ENCODE measurements at regions not wholly inside any gene's neighbourhood (a gene's known extent, or its start where the extent isn't known, plus 50 kb on each side); places are given as distances from the start of the nearest gene placed in this dataset.
A peak's percentile ranks its signal among the peaks of the same experiment; 100 is the strongest.

GRCh38 chr1:200354243-200354642 lies 55.6 kb downstream of the ZNF281 start:
- no peak for DNase-seq

- no peak for DNase-seq
Observed at GRCh38 chr1:200353232-200353631, 56.6 kb downstream of the ZNF281 start.

DNA sequence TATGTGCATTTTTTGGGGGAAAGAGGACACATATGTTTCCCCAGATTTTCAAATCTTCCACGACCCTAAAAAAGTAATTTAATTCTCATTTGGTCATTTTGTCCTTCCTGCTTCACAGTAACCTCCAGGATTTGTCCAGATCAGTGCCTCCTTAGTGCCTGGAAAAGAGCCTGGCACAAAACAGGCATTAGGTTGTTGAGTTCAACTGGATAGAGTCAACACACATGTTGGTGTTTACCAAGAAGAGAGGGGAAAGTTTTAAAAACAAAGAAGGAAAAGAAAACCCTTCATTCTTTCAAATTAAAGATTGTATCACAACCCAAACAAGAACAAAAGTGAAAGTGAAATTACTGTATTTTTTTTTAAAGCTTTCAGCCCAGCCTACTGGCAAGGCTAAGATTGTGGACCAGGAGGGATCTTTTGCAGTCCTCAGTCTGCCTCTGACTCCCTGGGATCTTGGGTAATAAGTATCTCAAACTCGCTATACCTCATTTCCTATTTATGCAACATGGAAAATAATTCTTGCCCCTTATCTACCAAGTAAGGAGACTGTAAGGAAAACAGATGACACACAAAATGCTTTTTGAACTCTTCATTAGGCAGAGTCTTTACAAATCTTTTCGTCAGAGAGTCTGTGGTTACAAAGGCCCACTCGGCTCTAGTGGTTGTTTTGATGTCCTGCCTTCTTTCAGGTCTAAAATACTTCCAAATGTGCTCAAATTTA lies 57.8 kb downstream of the ZNF281 start:
- DNase-seq: no peak

DNA sequence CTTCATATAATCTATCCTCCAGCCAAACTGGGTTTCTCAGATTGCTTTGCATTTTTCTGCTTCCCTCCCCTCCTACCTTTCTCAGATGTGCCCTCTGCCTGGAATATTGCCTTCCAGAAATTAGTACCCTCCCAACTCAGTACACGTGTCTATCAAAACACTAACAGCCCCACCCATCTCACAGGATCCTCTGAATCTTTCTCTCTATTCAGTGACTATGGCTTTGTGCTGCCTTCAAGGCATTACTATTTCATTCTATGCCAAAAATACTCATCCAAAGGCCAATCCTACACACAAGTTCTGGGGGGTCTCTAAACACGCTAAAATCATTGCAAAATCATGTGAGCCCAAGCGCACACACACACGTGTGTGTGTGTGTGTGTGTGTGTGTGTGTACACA lies 58.4 kb downstream of the ZNF281 start:
- DNase-seq: no peak

DNA sequence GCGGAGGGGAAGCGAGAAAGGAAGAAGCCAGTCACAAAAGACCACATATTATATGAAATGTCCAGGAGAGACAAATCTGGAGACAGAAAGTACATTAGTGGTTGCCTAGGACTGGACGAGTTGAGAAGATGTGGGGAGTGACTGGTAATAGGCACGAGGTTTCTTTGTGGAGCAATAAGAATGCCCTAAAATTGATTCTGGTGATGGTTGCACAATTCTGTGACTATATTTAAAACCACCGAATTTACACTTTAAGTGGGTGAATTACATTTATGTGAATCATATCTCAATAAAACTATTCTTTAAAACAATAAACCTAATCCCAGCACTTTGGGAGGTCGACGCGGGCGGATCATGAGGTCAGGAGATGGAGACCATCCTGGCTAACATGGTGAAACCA lies 63.1 kb downstream of the ZNF281 start:
- DNase-seq: no peak

DNA sequence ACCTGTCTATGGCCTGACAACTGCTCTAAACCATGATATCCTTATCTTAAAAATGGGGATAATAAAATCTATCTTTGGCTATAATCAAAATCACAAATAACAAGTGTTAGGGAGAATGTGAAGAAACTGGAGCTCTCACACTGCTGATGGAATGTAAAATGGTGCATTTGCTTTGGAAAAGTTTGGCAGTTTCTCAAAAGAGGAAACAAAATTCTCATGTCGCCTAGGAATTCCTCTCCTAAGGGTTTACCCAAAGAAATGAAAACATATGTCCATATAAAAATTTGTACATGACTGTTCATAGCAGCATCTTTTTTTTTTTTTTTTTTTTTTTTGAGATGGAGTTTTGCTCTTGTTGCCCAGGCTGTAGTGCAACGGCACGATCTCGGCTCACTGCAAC lies 64.3 kb downstream of the ZNF281 start:
- no peak for DNase-seq

GRCh38 chr1:200343874-200344273 lies 66.0 kb downstream of the ZNF281 start:
- no peak for DNase-seq

- no peak for DNase-seq
Observed at GRCh38 chr1:200342511-200343311, 67.1 kb downstream of the ZNF281 start.

GRCh38 chr1:200338451-200338850 lies 71.4 kb downstream of the ZNF281 start:
- DNase-seq: no peak

DNA sequence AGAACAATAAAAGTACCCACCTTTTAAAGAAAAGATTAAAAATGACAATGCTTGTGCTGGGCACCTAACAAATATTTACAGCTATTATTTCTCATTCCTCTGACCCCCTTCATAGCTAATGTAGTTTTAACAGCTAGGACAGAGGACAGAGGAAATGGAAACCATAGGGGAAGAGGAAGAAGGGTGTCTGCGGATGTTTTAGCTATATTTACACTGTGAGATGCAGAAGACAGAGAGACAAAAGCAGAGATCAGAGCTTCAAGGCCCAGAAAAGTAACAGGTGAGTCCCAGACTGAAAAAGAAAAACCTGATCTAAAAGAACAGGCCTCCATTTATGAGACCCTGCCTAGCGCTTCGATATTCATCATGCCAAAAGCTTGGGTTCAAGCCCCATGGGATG lies 72.0 kb downstream of the ZNF281 start:
- no peak for DNase-seq

GRCh38 chr1:200337410-200337809 lies 72.4 kb downstream of the ZNF281 start:
- DNase-seq: no peak

- no peak for DNase-seq
Observed at GRCh38 chr1:200336901-200337391, 72.9 kb downstream of the ZNF281 start.

DNA sequence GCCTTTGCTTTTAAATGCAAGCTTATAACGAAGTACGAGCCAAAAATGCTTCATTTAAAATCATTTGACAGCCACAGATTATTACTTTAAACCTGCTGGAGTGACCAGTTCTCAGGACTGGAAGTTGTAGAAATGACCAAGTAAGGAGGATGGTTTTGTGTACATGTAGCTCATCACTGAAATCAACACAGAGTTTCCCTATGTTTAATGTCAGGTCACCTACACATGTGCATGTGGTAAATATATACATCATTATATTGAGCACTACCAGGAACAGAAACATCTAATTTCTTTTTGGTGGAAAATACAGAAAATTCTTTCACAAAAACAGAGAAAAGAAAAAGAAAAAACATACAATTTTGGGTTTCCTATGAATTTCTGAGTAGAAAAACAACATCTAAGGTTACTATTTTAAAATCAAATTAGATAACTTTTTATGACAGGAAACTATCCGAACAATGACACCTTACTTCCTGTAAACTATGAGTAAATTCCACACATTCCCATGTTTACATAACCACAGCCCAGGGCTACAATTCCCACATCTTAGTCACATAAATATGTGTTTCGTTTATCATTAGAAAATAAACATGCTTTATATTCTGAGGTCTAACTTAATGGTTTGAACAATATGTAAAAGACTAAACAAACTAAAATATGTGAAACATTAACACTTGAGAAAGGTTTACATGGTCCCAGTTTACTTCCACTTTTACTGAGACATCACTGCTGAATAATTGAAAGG lies 73.6 kb downstream of the ZNF281 start:
- no peak for DNase-seq

GRCh38 chr1:200334661-200335256 lies 75.1 kb downstream of the ZNF281 start:
- DNase-seq: no peak

GRCh38 chr1:200333329-200333728 lies 76.5 kb downstream of the ZNF281 start:
- no peak for DNase-seq

DNA sequence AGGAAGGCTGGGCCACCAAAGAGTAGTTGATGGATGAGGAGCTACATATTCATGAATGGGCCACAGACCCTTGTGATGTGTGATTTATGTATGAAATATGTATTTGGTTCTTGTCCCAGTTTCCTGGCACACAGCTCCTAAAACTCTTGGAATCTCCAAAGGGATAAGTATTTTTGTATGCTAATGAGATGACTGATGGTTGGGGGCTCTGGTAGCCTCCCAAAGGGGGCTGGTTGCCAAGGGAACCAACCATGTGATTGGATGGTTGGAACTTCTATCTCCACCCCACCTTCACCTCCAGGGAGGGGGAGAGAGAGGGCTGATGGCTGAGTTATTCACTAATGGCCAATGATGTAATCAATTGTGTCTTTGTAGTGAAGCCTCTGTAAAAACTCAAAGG lies 77.1 kb downstream of the ZNF281 start:
- DNase-seq: no peak

GRCh38 chr1:200330741-200331428 lies 79.0 kb downstream of the ZNF281 start:
- peak; percentile 57 for DNase-seq

DNA sequence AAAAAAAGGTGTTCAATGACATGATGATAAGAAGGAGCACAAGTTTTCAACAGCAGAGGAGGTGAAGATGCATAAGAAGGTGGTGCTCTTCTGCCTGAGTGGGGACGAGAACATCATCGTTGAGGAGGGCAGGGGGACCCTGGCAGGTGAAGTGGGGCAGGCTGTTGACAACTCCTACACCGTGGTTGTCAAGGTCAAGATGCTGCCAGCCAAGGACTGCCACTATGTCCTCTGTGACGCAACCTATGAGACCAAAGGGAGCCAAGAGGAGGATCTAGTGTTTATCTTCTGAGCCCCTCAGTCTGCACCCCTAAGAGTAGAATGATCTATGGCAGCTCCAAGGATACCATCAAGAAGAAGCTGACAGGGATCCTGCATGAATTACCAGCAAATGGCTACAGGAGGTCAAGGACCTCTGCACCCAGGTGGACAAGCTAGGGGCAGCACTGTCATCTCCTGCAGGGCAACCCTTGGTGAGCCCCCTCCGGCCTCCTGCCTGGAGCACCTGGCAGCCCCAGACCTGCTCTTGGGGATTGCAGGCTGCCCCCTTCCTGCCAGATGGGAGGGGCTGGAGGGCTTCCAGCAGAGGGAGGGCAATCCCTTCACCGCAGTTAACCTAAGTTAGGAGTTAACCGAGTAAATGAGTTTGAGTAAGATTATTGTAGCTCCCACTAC lies 80.5 kb downstream of the ZNF281 start:
- DNase-seq: no peak

DNA sequence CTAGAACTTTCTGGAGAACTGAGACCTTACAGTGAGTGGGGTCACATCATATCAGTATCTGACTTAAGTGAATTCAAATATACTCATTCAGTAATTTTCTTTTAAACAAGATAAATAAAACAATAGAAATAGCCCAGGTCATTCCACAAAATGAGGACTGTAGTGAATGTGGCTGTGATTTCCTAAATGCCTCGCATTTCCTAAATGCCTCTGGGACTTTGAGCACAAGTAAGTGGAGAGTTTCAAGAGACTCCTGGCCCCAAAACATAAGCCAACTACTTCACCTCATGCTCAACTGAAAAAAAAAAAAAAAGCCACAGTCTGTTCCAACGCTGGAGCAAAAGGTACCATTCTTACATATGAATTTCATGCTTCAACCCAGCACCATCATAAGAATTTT lies 81.5 kb downstream of the ZNF281 start:
- no peak for DNase-seq

DNA sequence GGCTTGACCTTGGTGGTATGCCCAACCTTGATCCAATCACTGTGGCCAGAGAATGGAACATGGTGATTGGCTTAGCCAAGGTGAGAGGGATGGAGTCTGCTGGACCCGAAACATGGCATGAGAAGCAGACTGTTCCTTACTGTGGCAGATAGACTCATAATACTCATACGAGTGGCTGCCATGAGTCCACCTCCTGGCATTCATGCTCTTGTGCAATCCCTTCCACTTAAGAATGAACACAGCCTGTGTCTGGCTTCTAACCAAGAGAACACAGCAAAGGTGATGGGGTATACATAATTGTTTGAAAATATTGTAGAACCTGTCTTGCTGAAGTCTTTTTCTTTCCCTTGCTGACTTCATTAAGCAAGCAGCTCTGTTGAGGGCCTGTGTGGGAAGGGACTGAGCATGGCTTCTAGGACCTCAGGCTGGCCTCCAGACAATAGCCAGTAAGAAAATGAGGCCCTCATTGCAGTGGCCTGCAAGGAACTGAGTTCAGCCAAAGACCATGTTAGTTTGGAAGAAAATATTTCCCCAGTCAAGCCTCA lies 85.9 kb downstream of the ZNF281 start:
- no peak for DNase-seq

GRCh38 chr1:200319148-200319547 lies 90.7 kb downstream of the ZNF281 start:
- no peak for DNase-seq

- DNase-seq: no peak
Observed at GRCh38 chr1:200317236-200317635, 92.6 kb downstream of the ZNF281 start.

Data from eye (tissue), 1 donor.